ENCODE measurements at regions not wholly inside any gene's neighbourhood (a gene's known extent, or its start where the extent isn't known, plus 50 kb on each side); places are given as distances from the start of the nearest gene placed in this dataset.

- no peaks in the 10 kb centered on the region for H3K9me3 ChIP-seq
- ChIA-PET CTCF (no interaction called here), POLR2A (no interaction called here)
- ATAC-seq (no peak), DNase-seq (ENCODE audit: low read depth in 1 of 2, low spot score in 1 of 2) (no peak), FAIRE-seq (no peak)
- TF ChIP-seq EP300 (IDR thresholded peaks at IDR 0.05) (no peak), JUNB (IDR thresholded peaks at IDR 0.05) (no peak), RAD21 (conservative IDR thresholded peaks at IDR 0.05 in 1 of 2, IDR thresholded peaks at IDR 0.05 in 1 of 2) (no peak), SREBF2 (IDR thresholded peaks at IDR 0.05) (no peak), ZNF302 (CRISPR knock-in tag; IDR thresholded peaks at IDR 0.05) (no peak), NPAS2 (CRISPR knock-in tag; IDR thresholded peaks at IDR 0.05; ENCODE audit: borderline replicate concordance) (no peak), HOXA7 (CRISPR knock-in tag; IDR thresholded peaks at IDR 0.05) (no peak), MAZ (IDR thresholded peaks at IDR 0.05; ENCODE audit: borderline replicate concordance, low read depth, low read length) (no peak), RARB (CRISPR knock-in tag; IDR thresholded peaks at IDR 0.05) (no peak), ELK1 (IDR thresholded peaks at IDR 0.05; ENCODE audit: low read depth, low read length) (no peak), PHF8 (IDR thresholded peaks at IDR 0.05; ENCODE audit: borderline replicate concordance, low read depth) (no peak), ZSCAN20 (CRISPR knock-in tag; IDR thresholded peaks at IDR 0.05) (no peak), CBX2 (IDR thresholded peaks at IDR 0.05; ENCODE audit: borderline replicate concordance, low read depth) (no peak), ESRRA (IDR thresholded peaks at IDR 0.05; ENCODE audit: borderline replicate concordance, low read length) (no peak)
- TF ChIP-seq, protein P1, sequence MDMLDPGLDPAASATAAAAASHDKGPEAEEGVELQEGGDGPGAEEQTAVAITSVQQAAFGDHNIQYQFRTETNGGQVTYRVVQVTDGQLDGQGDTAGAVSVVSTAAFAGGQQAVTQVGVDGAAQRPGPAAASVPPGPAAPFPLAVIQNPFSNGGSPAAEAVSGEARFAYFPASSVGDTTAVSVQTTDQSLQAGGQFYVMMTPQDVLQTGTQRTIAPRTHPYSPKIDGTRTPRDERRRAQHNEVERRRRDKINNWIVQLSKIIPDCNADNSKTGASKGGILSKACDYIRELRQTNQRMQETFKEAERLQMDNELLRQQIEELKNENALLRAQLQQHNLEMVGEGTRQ (IDR thresholded peaks at IDR 0.05) = no peak
- TF ChIP-seq, protein P2, sequence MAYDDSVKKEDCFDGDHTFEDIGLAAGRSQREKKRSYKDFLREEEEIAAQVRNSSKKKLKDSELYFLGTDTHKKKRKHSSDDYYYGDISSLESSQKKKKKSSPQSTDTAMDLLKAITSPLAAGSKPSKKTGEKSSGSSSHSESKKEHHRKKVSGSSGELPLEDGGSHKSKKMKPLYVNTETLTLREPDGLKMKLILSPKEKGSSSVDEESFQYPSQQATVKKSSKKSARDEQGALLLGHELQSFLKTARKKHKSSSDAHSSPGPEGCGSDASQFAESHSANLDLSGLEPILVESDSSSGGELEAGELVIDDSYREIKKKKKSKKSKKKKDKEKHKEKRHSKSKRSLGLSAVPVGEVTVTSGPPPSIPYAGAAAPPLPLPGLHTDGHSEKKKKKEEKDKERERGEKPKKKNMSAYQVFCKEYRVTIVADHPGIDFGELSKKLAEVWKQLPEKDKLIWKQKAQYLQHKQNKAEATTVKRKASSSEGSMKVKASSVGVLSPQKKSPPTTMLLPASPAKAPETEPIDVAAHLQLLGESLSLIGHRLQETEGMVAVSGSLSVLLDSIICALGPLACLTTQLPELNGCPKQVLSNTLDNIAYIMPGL (CRISPR knock-in tag; IDR thresholded peaks at IDR 0.05; ENCODE audit: borderline replicate concordance) = no peak
- TF ChIP-seq, protein P3, sequence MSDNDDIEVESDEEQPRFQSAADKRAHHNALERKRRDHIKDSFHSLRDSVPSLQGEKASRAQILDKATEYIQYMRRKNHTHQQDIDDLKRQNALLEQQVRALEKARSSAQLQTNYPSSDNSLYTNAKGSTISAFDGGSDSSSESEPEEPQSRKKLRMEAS (IDR thresholded peaks at IDR 0.05) = no peak
- no peak overlapping the region for H3K27ac ChIP-seq
- no peak overlapping the region for H3K4me3 ChIP-seq
- 75% methylated on average over 5 of the region's 5 CpGs for WGBS (ENCODE audit: missing lambda C conversion rate)
- H3K4me2 ChIP-seq = no peak overlapping the region
- 0 out of 3 replicates have a peak, but pooled peaks cover 4% of the 10 kb centered on the region for H3K4me1 ChIP-seq
Observed at GRCh38 chr6:109309917-109310316, 72.3 kb downstream of the CD164 start.

DNA sequence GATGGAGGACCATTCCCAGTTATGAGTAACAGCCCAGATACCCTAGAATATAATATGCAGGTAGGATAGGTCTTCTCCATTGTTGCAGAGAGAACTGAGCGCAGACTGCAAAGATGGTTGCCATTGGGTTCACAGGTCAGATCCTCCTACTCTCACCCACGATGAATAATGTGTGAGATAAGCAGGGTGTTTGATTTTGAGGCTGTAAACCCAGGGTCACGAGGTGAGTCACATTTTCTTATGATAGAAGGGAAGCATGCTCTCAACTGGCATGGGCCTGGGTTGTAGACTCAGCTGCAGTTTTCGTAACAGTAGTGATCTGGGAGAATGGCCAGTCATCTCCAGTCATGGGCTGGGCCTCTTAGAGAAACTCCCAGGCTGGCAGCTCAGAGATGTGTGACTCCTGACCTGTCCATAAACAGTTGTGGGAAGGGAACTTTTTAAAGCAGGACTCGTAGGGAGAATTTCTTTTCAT is 74.2 kb downstream of the CD164 start:
- DNase-seq (ENCODE audit: low read depth in 1 of 2, low spot score in 1 of 2) (peak; percentile 13 to 64), ATAC-seq (peak; percentile 89 to 90), FAIRE-seq (no peak)
- Histone ChIP-seq H3K4me3 (no peak overlapping the region), H3K4me2 (no peak overlapping the region), H3K27ac (no peak overlapping the region), H3K9me3 (no peaks in the 10 kb centered on the region), H3K4me1 (0 out of 3 replicates have a peak, but pooled peaks cover 4% of the 10 kb centered on the region)
- TF ChIP-seq CEBPB (IDR thresholded peaks at IDR 0.05) (no peak), FOSB (CRISPR knock-in tag; IDR thresholded peaks at IDR 0.05) (no peak), EHMT2 (IDR thresholded peaks at IDR 0.05; ENCODE audit: low read depth) (no peak), KDM1A (IDR thresholded peaks at IDR 0.05; ENCODE audit: low read depth) (no peak), MYC (IDR thresholded peaks at IDR 0.05; ENCODE audit: borderline replicate concordance, low read length) (no peak)
- TF ChIP-seq, protein P1 (IDR thresholded peaks at IDR 0.05) = 0 out of 2 replicates have a peak, but pooled peaks have one; percentile 9
- 50% methylated on average over 5 of the region's 5 CpGs for WGBS (ENCODE audit: missing lambda C conversion rate)
- ChIA-PET POLR2A (no interaction called here), CTCF (interaction anchor here (0.9 kb wide), 1 partner anchor 75 kb away, joined by 3 read pairs; the partner anchor contains the start of gene CD164)

All from A549 (cell line).